ENCODE measurements at regions not wholly inside any gene's neighbourhood (a gene's known extent, or its start where the extent isn't known, plus 50 kb on each side); places are given as distances from the start of the nearest gene placed in this dataset.

GRCh38 chr7:130938661-130939060 lies 204.7 kb upstream of the KLF14 start:
- Histone ChIP-seq H3K9me3 (no peaks in the 10 kb centered on the region), H3K36me3 (peaks cover 0 to 22% (median 6%) of the 10 kb centered on the region in 4 donors), H3K4me1 (peaks cover 23 to 54% (median 28%) of the 10 kb centered on the region in 4 donors), H3K4me3 (no peak overlapping the region), H3K27me3 (no peaks in the 10 kb centered on the region), H3K27ac (peak overlapping the region in 2 of 4 donors; percentile 8 to 27)
- DNase-seq (no peak), ATAC-seq (ENCODE audit: low FRiP score in 2 of 2) (no peak)
- 57 to 60% methylated on average over 4 of the region's 4 CpGs for WGBS, 2 donors
- TF ChIP-seq POLR2A (IDR thresholded peaks at IDR 0.05) (peak in 1 of 4 donors; percentile 13), POLR2AphosphoS5 (IDR thresholded peaks at IDR 0.05) (no peak)

GRCh38 chr7:130939321-130940095 lies 205.5 kb upstream of the KLF14 start:
- no peak for ATAC-seq (ENCODE audit: low FRiP score in 2 of 2)
- Histone ChIP-seq H3K27me3 (no peaks in the 10 kb centered on the region), H3K36me3 (peaks cover 0 to 20% (median 6%) of the 10 kb centered on the region in 4 donors), H3K9me3 (no peaks in the 10 kb centered on the region), H3K4me1 (peaks cover 31 to 62% (median 35%) of the 10 kb centered on the region in 4 donors), H3K4me3 (peak overlapping the region in 1 of 4 donors; percentile 9), H3K27ac (peak overlapping the region; percentile 1 to 36 (median 14))
- DNase-seq: no peak
- no peak for TF ChIP-seq POLR2A (IDR thresholded peaks at IDR 0.05)
- TF ChIP-seq EP300 (IDR thresholded peaks at IDR 0.05): no peak
- TF ChIP-seq CTCF (IDR thresholded peaks at IDR 0.05): no peak
- TF ChIP-seq POLR2AphosphoS5 (IDR thresholded peaks at IDR 0.05): no peak
- WGBS, 2 donors: 68 to 76% methylated on average over 3 of the region's 3 CpGs

GRCh38 chr7:130940326-130940725 lies 206.3 kb upstream of the KLF14 start:
- DNase-seq (no peak), ATAC-seq (ENCODE audit: low FRiP score in 2 of 2) (no peak)
- Histone ChIP-seq H3K4me1 (peaks cover 31 to 70% (median 42%) of the 10 kb centered on the region in 4 donors), H3K27me3 (no peaks in the 10 kb centered on the region), H3K27ac (peak overlapping the region in 3 of 4 donors; percentile 59 to 83 (median 78)), H3K36me3 (peaks cover 0 to 20% (median 5%) of the 10 kb centered on the region in 4 donors), H3K4me3 (peak overlapping the region in 2 of 4 donors; percentile 38 to 40), H3K9me3 (no peaks in the 10 kb centered on the region)
- no peak for TF ChIP-seq POLR2AphosphoS5 (IDR thresholded peaks at IDR 0.05)
- TF ChIP-seq POLR2A (IDR thresholded peaks at IDR 0.05): no peak
- no peak for TF ChIP-seq CTCF (IDR thresholded peaks at IDR 0.05)
- TF ChIP-seq EP300 (IDR thresholded peaks at IDR 0.05): no peak
- WGBS, 2 donors: 73 to 78% methylated on average over 2 of the region's 2 CpGs

- WGBS, 2 donors: 48 to 55% methylated on average over 7 of the region's 7 CpGs
- no peak for ATAC-seq (ENCODE audit: low FRiP score in 2 of 2)
- H3K4me1 ChIP-seq: peaks cover 31 to 73% (median 47%) of the 10 kb centered on the region in 4 donors
Observed at GRCh38 chr7:130940907-130941306, 206.9 kb upstream of the KLF14 start.

More at GRCh38 chr7:130940907-130941306, 206.9 kb upstream of the KLF14 start:
- Histone ChIP-seq H3K36me3 (peaks cover 0 to 19% (median 3%) of the 10 kb centered on the region in 4 donors), H3K27ac (peak overlapping the region; percentile 59 to 83 (median 78)), H3K4me3 (peak overlapping the region in 3 of 4 donors; percentile 6 to 40 (median 38)), H3K9me3 (no peaks in the 10 kb centered on the region), H3K27me3 (no peaks in the 10 kb centered on the region)
- no peak for DNase-seq
- TF ChIP-seq POLR2AphosphoS5 (IDR thresholded peaks at IDR 0.05) (no peak), CTCF (IDR thresholded peaks at IDR 0.05) (no peak), EP300 (IDR thresholded peaks at IDR 0.05) (no peak), POLR2A (IDR thresholded peaks at IDR 0.05) (no peak)

Measured in upper lobe of left lung (tissue), 6 donors.